ENCODE measurements at regions not wholly inside any gene's neighbourhood (a gene's known extent, or its start where the extent isn't known, plus 50 kb on each side); places are given as distances from the start of the nearest gene placed in this dataset.

- Histone ChIP-seq H3K36me3 (peaks cover 31% of the 10 kb centered on the region), H3K27me3 (no peaks in the 10 kb centered on the region), H3K4me3 (no peak overlapping the region), H3K27ac (no peak overlapping the region), H3K9me3 (no peaks in the 10 kb centered on the region), H3K4me1 (no peaks in the 10 kb centered on the region)
- DNase-seq (ENCODE audit: low spot score): no peak
- TF ChIP-seq CTCF (IDR thresholded peaks at IDR 0.05): no peak
These were observed 50.8 kb downstream of the RBM27 start for GRCh38 chr5:146254223-146254622.

- Histone ChIP-seq H3K27ac (no peak overlapping the region), H3K4me3 (no peak overlapping the region), H3K27me3 (no peaks in the 10 kb centered on the region), H3K4me1 (no peaks in the 10 kb centered on the region), H3K36me3 (peaks cover 65% of the 10 kb centered on the region), H3K9me3 (no peaks in the 10 kb centered on the region)
- no peak for DNase-seq (ENCODE audit: low spot score)
- TF ChIP-seq CTCF (IDR thresholded peaks at IDR 0.05): no peak
These were observed 65.5 kb upstream of the POU4F3 start for GRCh38 chr5:146273109-146273508.

- Histone ChIP-seq H3K9me3 (no peaks in the 10 kb centered on the region), H3K4me1 (peaks cover 0 to 11% of the 10 kb centered on the region in 2 donors), H3K4me3 (no peak overlapping the region), H3K27ac (peak overlapping the region in 1 of 2 donors; percentile 38), H3K27me3 (no peaks in the 10 kb centered on the region), H3K36me3 (peaks cover 17% of the 10 kb centered on the region)
- DNase-seq (ENCODE audit: low spot score): no peak
- no peak for TF ChIP-seq CTCF (IDR thresholded peaks at IDR 0.05)
These were observed 55.3 kb upstream of the POU4F3 start for GRCh38 chr5:146283344-146283761.

- Histone ChIP-seq H3K9me3 (no peaks in the 10 kb centered on the region), H3K27ac (peak overlapping the region in 1 of 2 donors; percentile 38), H3K4me1 (peaks cover 0 to 11% of the 10 kb centered on the region in 2 donors), H3K4me3 (no peak overlapping the region), H3K27me3 (no peaks in the 10 kb centered on the region), H3K36me3 (peaks cover 17% of the 10 kb centered on the region)
- no peak for DNase-seq (ENCODE audit: low spot score)
- no peak for TF ChIP-seq CTCF (IDR thresholded peaks at IDR 0.05)
These were observed 54.6 kb upstream of the POU4F3 start for GRCh38 chr5:146284016-146284415.

Measured in right atrium auricular region (tissue), 2 donors.